GM12878 (cell line): ENCODE measurements at regions not wholly inside any gene's neighbourhood (a gene's known extent, or its start where the extent isn't known, plus 50 kb on each side); places are given as distances from the start of the nearest gene placed in this dataset.

Experiments used
- DPF2 ChIP-seq: fragments of 450-650 bp; IDR thresholded peaks from 2 replicates; pipeline ENCODE4 v1.6.1; 2017; ENCODE audit warnings: mild to moderate bottlenecking
- MEF2B ChIP-seq: fragments of 450-650 bp; IDR thresholded peaks from 2 replicates; pipeline ENCODE4 v1.6.1; 2018; ENCODE audit warnings: mild to moderate bottlenecking, moderate library complexity; ENCODE audit not compliant: partially characterized antibody, poor library complexity, severe bottlenecking
- PRDM15 ChIP-seq: fragments of 450-650 bp; formaldehyde crosslinking; IDR thresholded peaks from 2 replicates; pipeline ENCODE4 v1.4.0; 2020; ENCODE audit warnings: mild to moderate bottlenecking, moderate library complexity
- ZBED1 ChIP-seq: IDR thresholded peaks from 2 replicates; pipeline ENCODE4 v1.6.1; 2016; ENCODE audit warnings: borderline replicate concordance
- ZNF207 ChIP-seq: fragments of 450-650 bp; IDR thresholded peaks from 2 replicates; pipeline ENCODE4 v1.6.1; 2014; ENCODE audit warnings: antibody characterized with exemption, mild to moderate bottlenecking, borderline replicate concordance
- TF ChIP-seq, protein P1 (sequence below): fragments of 450-650 bp; conservative IDR thresholded peaks from 2 replicates; pipeline ENCODE4 v1.6.1; 2017; ENCODE audit warnings: mild to moderate bottlenecking, moderate library complexity
- TF ChIP-seq, protein P2 (sequence below): IDR thresholded peaks from 2 replicates; pipeline ENCODE4 v1.6.1; 2012; ENCODE audit warnings: low read length, inconsistent platforms

DNA sequence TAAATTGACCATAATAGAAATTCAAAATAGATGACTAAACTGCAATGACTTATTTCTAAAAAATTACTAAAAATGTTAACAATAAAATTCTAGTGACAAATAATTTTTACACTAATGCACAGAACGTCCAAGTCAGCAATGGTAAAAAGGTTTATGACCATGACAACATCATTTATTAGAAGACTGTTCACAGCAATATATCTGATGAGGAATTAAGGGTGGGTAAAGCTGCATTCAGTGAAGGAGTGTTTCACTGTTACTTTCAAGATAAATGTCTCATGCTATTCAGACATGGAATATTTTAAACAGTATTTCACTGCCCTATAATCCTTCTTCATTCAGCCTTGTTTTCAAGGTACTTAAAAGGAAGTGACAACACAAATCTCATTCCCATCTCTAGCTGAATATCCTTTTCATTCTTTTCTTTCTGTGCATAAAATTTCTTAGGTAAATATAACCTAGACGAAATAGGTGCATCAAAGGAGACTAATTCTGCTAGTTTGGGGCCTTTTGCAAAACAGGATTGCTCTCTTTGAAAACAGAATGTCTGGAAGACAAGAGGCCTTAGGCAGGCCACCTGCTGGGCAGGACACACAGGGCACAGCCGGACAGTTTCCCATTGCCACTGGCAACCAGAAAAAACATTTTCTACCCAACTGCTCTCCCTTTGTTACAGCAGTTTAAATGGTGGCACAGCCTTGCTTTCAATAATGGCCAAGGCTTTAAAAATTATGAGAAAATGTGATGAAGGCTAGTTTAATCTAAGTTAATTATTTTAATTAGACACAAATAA lies 600.3 kb downstream of the SPRY1 start (continued):
- TF ChIP-seq PRDM15 (CRISPR knock-in tag), result no peak
- TF ChIP-seq, protein P1, sequence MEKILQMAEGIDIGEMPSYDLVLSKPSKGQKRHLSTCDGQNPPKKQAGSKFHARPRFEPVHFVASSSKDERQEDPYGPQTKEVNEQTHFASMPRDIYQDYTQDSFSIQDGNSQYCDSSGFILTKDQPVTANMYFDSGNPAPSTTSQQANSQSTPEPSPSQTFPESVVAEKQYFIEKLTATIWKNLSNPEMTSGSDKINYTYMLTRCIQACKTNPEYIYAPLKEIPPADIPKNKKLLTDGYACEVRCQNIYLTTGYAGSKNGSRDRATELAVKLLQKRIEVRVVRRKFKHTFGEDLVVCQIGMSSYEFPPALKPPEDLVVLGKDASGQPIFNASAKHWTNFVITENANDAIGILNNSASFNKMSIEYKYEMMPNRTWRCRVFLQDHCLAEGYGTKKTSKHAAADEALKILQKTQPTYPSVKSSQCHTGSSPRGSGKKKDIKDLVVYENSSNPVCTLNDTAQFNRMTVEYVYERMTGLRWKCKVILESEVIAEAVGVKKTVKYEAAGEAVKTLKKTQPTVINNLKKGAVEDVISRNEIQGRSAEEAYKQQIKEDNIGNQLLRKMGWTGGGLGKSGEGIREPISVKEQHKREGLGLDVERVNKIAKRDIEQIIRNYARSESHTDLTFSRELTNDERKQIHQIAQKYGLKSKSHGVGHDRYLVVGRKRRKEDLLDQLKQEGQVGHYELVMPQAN, result no peak
- no peak for TF ChIP-seq ZNF207
- no peak for TF ChIP-seq DPF2
- TF ChIP-seq MEF2B, result no peak
- TF ChIP-seq, protein P2, sequence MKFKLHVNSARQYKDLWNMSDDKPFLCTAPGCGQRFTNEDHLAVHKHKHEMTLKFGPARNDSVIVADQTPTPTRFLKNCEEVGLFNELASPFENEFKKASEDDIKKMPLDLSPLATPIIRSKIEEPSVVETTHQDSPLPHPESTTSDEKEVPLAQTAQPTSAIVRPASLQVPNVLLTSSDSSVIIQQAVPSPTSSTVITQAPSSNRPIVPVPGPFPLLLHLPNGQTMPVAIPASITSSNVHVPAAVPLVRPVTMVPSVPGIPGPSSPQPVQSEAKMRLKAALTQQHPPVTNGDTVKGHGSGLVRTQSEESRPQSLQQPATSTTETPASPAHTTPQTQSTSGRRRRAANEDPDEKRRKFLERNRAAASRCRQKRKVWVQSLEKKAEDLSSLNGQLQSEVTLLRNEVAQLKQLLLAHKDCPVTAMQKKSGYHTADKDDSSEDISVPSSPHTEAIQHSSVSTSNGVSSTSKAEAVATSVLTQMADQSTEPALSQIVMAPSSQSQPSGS, result no peak
- no peak for TF ChIP-seq ZBED1
